ENCODE measurements at regions not wholly inside any gene's neighbourhood (a gene's known extent, or its start where the extent isn't known, plus 50 kb on each side); places are given as distances from the start of the nearest gene placed in this dataset.

GRCh38 chr11:32162906-32163305 lies 72.0 kb downstream of the RCN1 start:
- TF ChIP-seq MAX (IDR thresholded peaks at IDR 0.05; ENCODE audit: low read depth, low read length) (no peak), EP300 (IDR thresholded peaks at IDR 0.05; ENCODE audit: borderline replicate concordance in 1 of 2, control insufficient read depth in 1 of 2, low read depth in 2 of 2, low read length in 2 of 2) (no peak), NR2C1 (IDR thresholded peaks at IDR 0.05) (no peak), ZBTB40 (IDR thresholded peaks at IDR 0.05; ENCODE audit: borderline replicate concordance) (no peak), CBFB (IDR thresholded peaks at IDR 0.05; ENCODE audit: low read depth) (no peak), ZNF207 (IDR thresholded peaks at IDR 0.05; ENCODE audit: borderline replicate concordance) (no peak), MYC (IDR thresholded peaks at IDR 0.05; ENCODE audit: insufficient read depth, insufficient read length, insufficient replicate concordance, low read length, severe bottlenecking) (no peak), POLR2AphosphoS5 (IDR thresholded peaks at IDR 0.05; ENCODE audit: low read length) (no peak), MEF2A (IDR thresholded peaks at IDR 0.05; ENCODE audit: insufficient read depth, low read depth, low read length) (no peak), JUNB (IDR thresholded peaks at IDR 0.05) (no peak), POLR2A (IDR thresholded peaks at IDR 0.05; ENCODE audit: low read depth, low read length) (no peak), ZNF217 (IDR thresholded peaks at IDR 0.05) (no peak)
- TF ChIP-seq, protein P1, sequence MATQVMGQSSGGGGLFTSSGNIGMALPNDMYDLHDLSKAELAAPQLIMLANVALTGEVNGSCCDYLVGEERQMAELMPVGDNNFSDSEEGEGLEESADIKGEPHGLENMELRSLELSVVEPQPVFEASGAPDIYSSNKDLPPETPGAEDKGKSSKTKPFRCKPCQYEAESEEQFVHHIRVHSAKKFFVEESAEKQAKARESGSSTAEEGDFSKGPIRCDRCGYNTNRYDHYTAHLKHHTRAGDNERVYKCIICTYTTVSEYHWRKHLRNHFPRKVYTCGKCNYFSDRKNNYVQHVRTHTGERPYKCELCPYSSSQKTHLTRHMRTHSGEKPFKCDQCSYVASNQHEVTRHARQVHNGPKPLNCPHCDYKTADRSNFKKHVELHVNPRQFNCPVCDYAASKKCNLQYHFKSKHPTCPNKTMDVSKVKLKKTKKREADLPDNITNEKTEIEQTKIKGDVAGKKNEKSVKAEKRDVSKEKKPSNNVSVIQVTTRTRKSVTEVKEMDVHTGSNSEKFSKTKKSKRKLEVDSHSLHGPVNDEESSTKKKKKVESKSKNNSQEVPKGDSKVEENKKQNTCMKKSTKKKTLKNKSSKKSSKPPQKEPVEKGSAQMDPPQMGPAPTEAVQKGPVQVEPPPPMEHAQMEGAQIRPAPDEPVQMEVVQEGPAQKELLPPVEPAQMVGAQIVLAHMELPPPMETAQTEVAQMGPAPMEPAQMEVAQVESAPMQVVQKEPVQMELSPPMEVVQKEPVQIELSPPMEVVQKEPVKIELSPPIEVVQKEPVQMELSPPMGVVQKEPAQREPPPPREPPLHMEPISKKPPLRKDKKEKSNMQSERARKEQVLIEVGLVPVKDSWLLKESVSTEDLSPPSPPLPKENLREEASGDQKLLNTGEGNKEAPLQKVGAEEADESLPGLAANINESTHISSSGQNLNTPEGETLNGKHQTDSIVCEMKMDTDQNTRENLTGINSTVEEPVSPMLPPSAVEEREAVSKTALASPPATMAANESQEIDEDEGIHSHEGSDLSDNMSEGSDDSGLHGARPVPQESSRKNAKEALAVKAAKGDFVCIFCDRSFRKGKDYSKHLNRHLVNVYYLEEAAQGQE (IDR thresholded peaks at IDR 0.05; ENCODE audit: low read depth, low read length): no peak
- TF ChIP-seq, protein P2, sequence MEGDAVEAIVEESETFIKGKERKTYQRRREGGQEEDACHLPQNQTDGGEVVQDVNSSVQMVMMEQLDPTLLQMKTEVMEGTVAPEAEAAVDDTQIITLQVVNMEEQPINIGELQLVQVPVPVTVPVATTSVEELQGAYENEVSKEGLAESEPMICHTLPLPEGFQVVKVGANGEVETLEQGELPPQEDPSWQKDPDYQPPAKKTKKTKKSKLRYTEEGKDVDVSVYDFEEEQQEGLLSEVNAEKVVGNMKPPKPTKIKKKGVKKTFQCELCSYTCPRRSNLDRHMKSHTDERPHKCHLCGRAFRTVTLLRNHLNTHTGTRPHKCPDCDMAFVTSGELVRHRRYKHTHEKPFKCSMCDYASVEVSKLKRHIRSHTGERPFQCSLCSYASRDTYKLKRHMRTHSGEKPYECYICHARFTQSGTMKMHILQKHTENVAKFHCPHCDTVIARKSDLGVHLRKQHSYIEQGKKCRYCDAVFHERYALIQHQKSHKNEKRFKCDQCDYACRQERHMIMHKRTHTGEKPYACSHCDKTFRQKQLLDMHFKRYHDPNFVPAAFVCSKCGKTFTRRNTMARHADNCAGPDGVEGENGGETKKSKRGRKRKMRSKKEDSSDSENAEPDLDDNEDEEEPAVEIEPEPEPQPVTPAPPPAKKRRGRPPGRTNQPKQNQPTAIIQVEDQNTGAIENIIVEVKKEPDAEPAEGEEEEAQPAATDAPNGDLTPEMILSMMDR (IDR thresholded peaks at IDR 0.05 in 2 of 3, conservative IDR thresholded peaks at IDR 0.05 in 1 of 3; ENCODE audit: control insufficient read depth in 2 of 3, extremely low read depth in 1 of 3, insufficient read depth in 1 of 3, low read depth in 3 of 3, low read length in 3 of 3): no peak

Data from GM12878 (cell line).